HUES64 (cell line): ENCODE measurements at regions not wholly inside any gene's neighbourhood (a gene's known extent, or its start where the extent isn't known, plus 50 kb on each side); places are given as distances from the start of the nearest gene placed in this dataset.

ENCODE experiments used
- H3K27ac ChIP-seq: 2 replicates; pipeline ENCODE4 v1.7.0; 2013; ENCODE audit warnings: low read depth, low read length, inconsistent platforms
- H3K27me3 ChIP-seq: 2 replicates; pipeline ENCODE4 v1.6.1; 2013; ENCODE audit warnings: mild to moderate bottlenecking, low read length; ENCODE audit not compliant: insufficient read depth
- H3K36me3 ChIP-seq: 2 replicates; pipeline ENCODE4 v1.6.1; 2013; ENCODE audit warnings: mild to moderate bottlenecking, low read length; ENCODE audit not compliant: insufficient read depth
- H3K4me1 ChIP-seq: 2 replicates; pipeline ENCODE4 v1.6.1; 2013; ENCODE audit warnings: mild to moderate bottlenecking, low read length, moderate library complexity; ENCODE audit not compliant: insufficient read depth
- H3K4me3 ChIP-seq: 2 replicates; pipeline ENCODE4 v1.5.1; 2013; ENCODE audit warnings: mild to moderate bottlenecking, low read length, moderate library complexity
- H3K9ac ChIP-seq: 2 replicates; pipeline ENCODE4 v1.6.1; 2013; ENCODE audit warnings: mild to moderate bottlenecking, low read depth, low read length
- H3K9me3 ChIP-seq: 2 replicates; pipeline ENCODE4 v1.6.1; 2013; ENCODE audit warnings: low read depth, low read length; ENCODE audit not compliant: insufficient read depth
- WGBS: fragments of 150-250, 120-280 bp; methylation state at CpG from one replicate; pipeline ENCODE4 v1.1.7; 2013; ENCODE audit warnings: missing lambda C conversion rate; 5-methylcytosine and 5-hydroxymethylcytosine counted together

GRCh38 chr21:31609081-31609480 is 50.4 kb upstream of the SOD1 start:
- Histone ChIP-seq H3K4me1 (no peaks in the 10 kb centered on the region), H3K36me3 (no peaks in the 10 kb centered on the region), H3K9ac (no peak overlapping the region), H3K27me3 (no peaks in the 10 kb centered on the region), H3K4me3 (no peak overlapping the region), H3K9me3 (no peaks in the 10 kb centered on the region), H3K27ac (no peak overlapping the region)
- WGBS, result 80% methylated on average over 4 of the region's 4 CpGs

- H3K27ac ChIP-seq, result no peak overlapping the region
- no peak overlapping the region for H3K9ac ChIP-seq
- no peaks in the 10 kb centered on the region for H3K9me3 ChIP-seq
- H3K4me1 ChIP-seq, result no peaks in the 10 kb centered on the region
- no peaks in the 10 kb centered on the region for H3K27me3 ChIP-seq
- no peak overlapping the region for H3K4me3 ChIP-seq
- WGBS, result 95% methylated on average over 4 of the region's 4 CpGs
- no peaks in the 10 kb centered on the region for H3K36me3 ChIP-seq
Measured at GRCh38 chr21:31607791-31608190, 51.7 kb upstream of the SOD1 start.

GRCh38 chr21:31606081-31606874 is 53.2 kb upstream of the SOD1 start:
- H3K4me1 ChIP-seq, result no peaks in the 10 kb centered on the region

GRCh38 chr21:31604591-31605190 is 54.8 kb upstream of the SOD1 start:
- Histone ChIP-seq H3K36me3 (no peaks in the 10 kb centered on the region), H3K27ac (no peak overlapping the region), H3K27me3 (no peaks in the 10 kb centered on the region), H3K9ac (no peak overlapping the region), H3K4me3 (no peak overlapping the region), H3K9me3 (no peaks in the 10 kb centered on the region), H3K4me1 (no peaks in the 10 kb centered on the region)
- 53% methylated on average over 11 of the region's 11 CpGs for WGBS

More at GRCh38 chr21:31606081-31606874, 53.2 kb upstream of the SOD1 start:
- no peaks in the 10 kb centered on the region for H3K36me3 ChIP-seq
- H3K4me3 ChIP-seq, result no peak overlapping the region
- H3K9ac ChIP-seq, result no peak overlapping the region
- WGBS, result 91% methylated on average over 9 of the region's 11 CpGs
- H3K27me3 ChIP-seq, result no peaks in the 10 kb centered on the region
- no peak overlapping the region for H3K27ac ChIP-seq
- no peaks in the 10 kb centered on the region for H3K9me3 ChIP-seq

GRCh38 chr21:31599563-31599962 is 59.9 kb upstream of the SOD1 start:
- H3K9me3 ChIP-seq, result no peaks in the 10 kb centered on the region; the same call in 1 of the 2 replicates
- no peak overlapping the region for H3K27ac ChIP-seq
- no peak overlapping the region for H3K9ac ChIP-seq
- no peaks in the 10 kb centered on the region for H3K27me3 ChIP-seq
- H3K4me3 ChIP-seq, result no peak overlapping the region
- H3K4me1 ChIP-seq, result no peaks in the 10 kb centered on the region
- no peaks in the 10 kb centered on the region for H3K36me3 ChIP-seq
- WGBS, result 92% methylated on average over 5 of the region's 5 CpGs

- H3K27ac ChIP-seq, result no peak overlapping the region
- no peak overlapping the region for H3K9ac ChIP-seq
- H3K4me3 ChIP-seq, result no peak overlapping the region
- H3K4me1 ChIP-seq, result no peaks in the 10 kb centered on the region
- 78% methylated on average over 3 of the region's 3 CpGs for WGBS
- H3K36me3 ChIP-seq, result no peaks in the 10 kb centered on the region
- no peaks in the 10 kb centered on the region; the same call in 1 of the 2 replicates for H3K9me3 ChIP-seq
- no peaks in the 10 kb centered on the region for H3K27me3 ChIP-seq
Measured at GRCh38 chr21:31599013-31599412, 60.5 kb upstream of the SOD1 start.

- Histone ChIP-seq H3K36me3 (no peaks in the 10 kb centered on the region), H3K4me1 (no peaks in the 10 kb centered on the region), H3K9ac (no peak overlapping the region), H3K4me3 (no peak overlapping the region), H3K9me3 (no peaks in the 10 kb centered on the region; the same call in 1 of the 2 replicates), H3K27ac (no peak overlapping the region), H3K27me3 (no peaks in the 10 kb centered on the region)
- 92% methylated on average over 14 of the region's 14 CpGs for WGBS
Measured at GRCh38 chr21:31597683-31598082, 61.8 kb upstream of the SOD1 start.

GRCh38 chr21:31596055-31596454 is 63.4 kb upstream of the SOD1 start:
- Histone ChIP-seq H3K4me3 (no peak overlapping the region), H3K27me3 (no peaks in the 10 kb centered on the region), H3K27ac (no peak overlapping the region), H3K4me1 (no peaks in the 10 kb centered on the region), H3K9ac (no peak overlapping the region), H3K36me3 (no peaks in the 10 kb centered on the region), H3K9me3 (no peaks in the 10 kb centered on the region; the same call in 1 of the 2 replicates)
- 93% methylated on average over 8 of the region's 8 CpGs for WGBS

- Histone ChIP-seq H3K4me3 (no peak overlapping the region), H3K36me3 (no peaks in the 10 kb centered on the region), H3K9ac (no peak overlapping the region), H3K4me1 (no peaks in the 10 kb centered on the region), H3K27ac (no peak overlapping the region), H3K27me3 (no peaks in the 10 kb centered on the region), H3K9me3 (no peaks in the 10 kb centered on the region; the same call in 1 of the 2 replicates)
- WGBS, result 93% methylated on average over 6 of the region's 6 CpGs
Measured at GRCh38 chr21:31594726-31595125, 64.8 kb upstream of the SOD1 start.

- H3K9ac ChIP-seq, result no peak overlapping the region
- no peaks in the 10 kb centered on the region for H3K27me3 ChIP-seq
- 95% methylated on average over 2 of the region's 3 CpGs for WGBS
- no peaks in the 10 kb centered on the region for H3K4me1 ChIP-seq
- no peaks in the 10 kb centered on the region; the same call in 1 of the 2 replicates for H3K9me3 ChIP-seq
- H3K27ac ChIP-seq, result no peak overlapping the region
- no peaks in the 10 kb centered on the region for H3K36me3 ChIP-seq
- H3K4me3 ChIP-seq, result no peak overlapping the region
Measured at GRCh38 chr21:31594279-31594678, 65.2 kb upstream of the SOD1 start.

GRCh38 chr21:31592963-31593560 is 66.4 kb upstream of the SOD1 start:
- Histone ChIP-seq H3K4me1 (no peaks in the 10 kb centered on the region), H3K27ac (no peak overlapping the region), H3K9me3 (no peaks in the 10 kb centered on the region; the same call in 1 of the 2 replicates), H3K9ac (no peak overlapping the region), H3K27me3 (no peaks in the 10 kb centered on the region), H3K4me3 (no peak overlapping the region), H3K36me3 (no peaks in the 10 kb centered on the region)
- WGBS, result 87% methylated on average over 13 of the region's 13 CpGs
